SKM-1 treated with dmso at 0.1 percent for 144 hours (cell line): ENCODE measurements at regions not wholly inside any gene's neighbourhood (a gene's known extent, or its start where the extent isn't known, plus 50 kb on each side); places are given as distances from the start of the nearest gene placed in this dataset.

Experiments
- DNase-seq: peaks from one replicate; lab custom pipeline; 2025; ENCODE audit not compliant: unreplicated experiment; lab: John Stamatoyannopoulos, UW

GRCh38 chr3:43865887-43866528 lies 175.3 kb downstream of the ABHD5 start:
- DNase-seq: no peak

- DNase-seq: no peak
Measured at GRCh38 chr3:43866529-43867353, 176.0 kb downstream of the ABHD5 start.

GRCh38 chr3:43867436-43868072 lies 176.8 kb downstream of the ABHD5 start:
- DNase-seq: no peak

DNA sequence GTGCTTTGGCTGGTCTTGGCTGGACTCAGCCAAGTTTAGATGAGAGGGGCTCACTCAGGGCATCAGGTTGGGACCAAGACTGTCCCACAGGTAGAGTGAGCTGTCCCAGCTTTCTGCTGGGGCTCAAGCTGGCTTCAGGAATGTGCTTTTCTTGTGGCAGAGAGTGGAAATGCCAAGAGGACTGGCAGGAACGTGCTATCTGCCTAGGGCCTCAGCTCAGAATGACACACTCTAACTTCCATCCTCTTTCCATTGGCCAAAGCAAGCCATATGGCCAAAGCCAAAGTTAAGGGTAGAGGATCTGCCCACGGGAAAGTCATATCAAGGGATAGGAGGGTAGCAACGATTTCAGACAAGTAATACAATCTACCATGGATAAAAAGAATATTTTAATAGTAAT lies 178.8 kb downstream of the ABHD5 start:
- DNase-seq: no peak

DNA sequence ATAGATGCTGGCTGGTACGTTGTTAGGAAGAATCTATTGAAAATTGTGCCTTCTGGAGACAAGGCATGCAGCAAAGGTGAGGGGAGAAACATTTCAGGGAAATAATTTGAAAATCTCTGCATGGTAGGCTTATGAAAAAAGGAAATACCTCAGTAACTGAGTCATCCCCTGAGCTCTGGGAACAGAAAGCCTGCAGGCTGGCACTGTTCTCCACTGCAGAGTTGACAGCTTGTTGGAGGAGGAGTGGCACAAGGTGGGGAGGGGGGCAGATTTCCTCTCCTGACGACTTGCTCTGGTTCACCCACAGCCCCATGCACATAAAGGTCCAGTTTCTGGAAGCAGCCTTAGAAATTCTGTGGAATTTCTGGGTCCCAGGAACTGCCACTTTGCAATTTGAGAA lies 179.4 kb downstream of the ABHD5 start:
- no peak for DNase-seq

- no peak for DNase-seq
Measured at GRCh38 chr3:43870844-43871626, 180.3 kb downstream of the ABHD5 start.

DNA sequence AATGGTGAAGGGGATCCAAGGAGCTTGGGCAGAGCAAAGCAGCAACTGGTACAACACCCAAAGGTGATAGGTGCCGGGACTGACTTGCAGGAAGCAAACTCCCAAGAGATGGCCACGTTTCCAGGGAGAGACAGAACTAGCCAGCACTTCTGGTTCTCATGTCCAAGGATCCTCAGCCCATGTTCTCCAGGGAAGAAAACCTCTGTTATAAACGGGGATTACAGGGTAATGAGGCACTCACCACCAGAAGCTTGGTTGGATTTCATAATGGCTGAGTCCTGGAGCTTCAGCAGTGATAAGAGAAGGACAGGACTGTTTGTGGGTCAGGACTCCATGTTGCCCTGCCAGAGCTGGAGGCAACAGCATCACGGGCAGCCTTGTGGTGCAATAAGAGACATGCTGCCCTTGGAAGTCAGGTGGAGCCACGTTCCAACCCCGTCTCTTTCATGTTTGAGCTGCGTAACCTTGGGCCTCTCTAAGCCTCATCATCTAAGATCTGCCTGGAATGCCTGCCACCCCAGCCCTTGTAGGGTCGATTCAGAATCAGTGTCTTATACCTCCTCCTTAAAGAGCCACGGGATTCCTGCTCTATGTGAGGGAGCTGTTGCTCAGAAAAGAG lies 181.0 kb downstream of the ABHD5 start:
- no peak for DNase-seq

- no peak for DNase-seq
Measured at GRCh38 chr3:43872301-43872700, 181.6 kb downstream of the ABHD5 start.

DNA sequence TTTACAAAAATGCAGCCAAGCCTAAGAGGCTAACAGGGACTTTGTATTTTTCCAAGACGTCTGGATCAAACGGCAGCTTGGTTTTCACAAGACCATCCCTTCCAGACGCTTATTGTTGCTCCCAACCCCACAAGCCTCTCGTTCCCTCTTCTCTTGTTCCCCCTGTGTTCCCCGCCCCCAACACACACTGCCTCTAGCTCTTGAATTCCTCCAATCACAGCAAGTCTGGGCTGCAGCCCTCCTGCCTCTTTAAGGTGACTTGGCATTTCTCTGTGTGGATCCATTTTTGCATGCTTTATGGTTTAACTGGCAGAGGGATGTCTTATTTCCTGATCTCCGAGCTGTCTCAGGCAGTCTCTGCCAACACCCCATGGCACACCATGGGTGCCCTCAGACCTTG lies 182.2 kb downstream of the ABHD5 start:
- DNase-seq: no peak

DNA sequence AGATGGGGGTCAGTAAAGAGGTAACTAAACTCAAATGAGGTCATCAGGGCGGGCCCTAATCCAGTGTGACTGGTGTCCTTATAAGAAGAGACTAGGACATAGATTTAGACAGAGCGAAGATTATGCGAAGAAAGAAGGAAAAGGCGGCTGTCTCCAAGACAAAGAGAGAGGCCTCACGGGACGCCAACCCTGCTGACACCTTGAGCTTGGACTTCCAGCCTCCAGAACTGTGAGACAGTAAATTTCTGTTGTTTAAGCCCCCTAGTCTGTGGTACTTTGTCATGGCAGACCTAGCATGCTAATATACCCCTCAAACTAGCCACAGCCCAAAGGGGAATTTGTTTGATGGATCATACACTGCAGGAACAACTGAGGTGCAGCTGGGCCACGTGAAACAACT lies 183.0 kb downstream of the ABHD5 start:
- DNase-seq: no peak

DNA sequence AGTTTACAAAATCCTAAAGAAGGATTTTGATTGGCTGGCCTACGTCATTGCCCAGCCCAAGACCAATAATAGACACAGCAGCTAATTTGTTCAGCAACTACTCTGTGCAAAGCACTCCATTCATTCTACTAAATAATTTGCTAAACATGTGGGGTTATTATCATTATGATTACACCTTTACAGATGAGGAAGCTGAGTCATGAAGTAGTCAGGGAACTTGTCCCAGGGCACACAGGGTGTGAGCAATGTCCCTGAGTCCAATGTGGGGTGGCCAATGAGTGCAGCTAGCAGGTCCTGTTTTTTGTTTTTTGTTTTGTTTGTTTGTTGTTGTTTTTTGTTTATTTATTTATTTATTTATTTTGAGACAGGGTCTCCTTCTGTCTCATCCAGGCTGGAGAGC lies 183.6 kb downstream of the ABHD5 start:
- DNase-seq: no peak

DNA sequence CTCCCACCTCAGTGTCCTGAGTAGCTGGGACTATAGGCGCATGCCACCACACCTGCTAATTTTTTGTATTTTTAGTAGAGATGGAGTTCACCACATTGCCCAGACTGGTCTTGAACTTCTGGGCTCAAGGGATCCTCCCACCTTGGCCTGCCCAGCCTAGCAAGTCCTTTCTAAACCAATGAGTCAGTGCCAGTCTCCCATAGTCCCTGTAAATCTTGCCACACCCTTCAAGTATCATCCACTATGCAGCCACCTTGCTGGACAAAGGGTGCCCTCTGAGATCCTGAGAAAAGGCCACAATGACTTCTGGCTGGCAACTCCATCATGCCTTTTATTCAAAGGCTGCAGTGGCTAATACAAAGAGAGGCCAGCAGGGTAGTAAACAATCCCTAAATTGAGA lies 184.0 kb downstream of the ABHD5 start:
- no peak for DNase-seq

DNA sequence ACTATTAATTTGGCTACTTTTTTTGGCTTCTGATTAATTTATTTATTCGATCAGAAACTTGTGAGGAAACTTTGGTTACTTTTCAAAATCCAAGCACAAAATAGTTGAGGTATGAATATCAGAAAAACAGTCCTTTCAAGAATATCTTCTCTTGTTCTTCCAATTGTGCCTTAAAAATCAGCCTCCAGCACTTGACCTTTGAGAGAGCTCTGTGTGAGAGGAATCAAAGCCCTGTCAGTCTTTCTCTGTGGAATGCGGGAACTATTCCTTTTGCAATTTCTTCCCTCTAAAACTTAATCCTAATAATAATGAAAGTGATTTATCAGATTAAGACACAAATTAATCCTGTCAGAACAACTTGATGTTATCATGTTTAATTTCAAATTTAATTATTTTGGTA lies 185.9 kb downstream of the ABHD5 start:
- DNase-seq: no peak

- DNase-seq: no peak
Measured at GRCh38 chr3:43879166-43879565, 188.4 kb downstream of the ABHD5 start.

DNA sequence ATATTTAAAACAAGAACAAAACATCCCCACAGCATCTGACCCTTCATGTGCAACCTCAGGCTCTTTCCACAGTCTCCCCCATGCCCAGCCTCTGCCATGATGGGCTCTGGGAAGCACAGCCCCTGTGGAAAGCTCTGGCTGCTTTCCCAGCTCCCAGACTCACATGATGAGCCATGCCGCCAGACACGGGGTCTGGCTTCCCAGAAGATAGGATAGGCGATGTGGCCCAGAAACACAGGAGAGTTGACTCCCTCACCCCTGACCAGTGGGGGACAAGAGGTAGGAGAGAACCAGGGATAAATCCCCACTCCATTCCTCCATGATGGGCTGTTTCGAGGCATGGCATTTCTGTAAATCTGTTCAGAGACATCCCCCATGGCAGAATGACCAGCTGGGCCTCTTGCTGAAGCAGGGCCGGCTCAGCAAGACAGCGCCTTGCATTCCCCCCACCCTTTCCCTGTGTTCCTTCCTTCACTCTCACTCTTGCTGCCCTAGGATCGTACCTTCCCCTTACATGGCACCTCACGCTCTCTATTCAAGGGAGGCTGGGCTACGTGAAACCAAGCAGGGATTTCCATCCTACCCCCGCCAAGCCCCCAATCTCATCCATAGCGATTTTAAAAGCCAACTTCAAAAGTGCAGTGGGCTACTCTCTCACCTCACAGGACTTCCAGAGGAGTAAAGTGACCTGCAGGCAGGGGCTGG lies 192.4 kb downstream of the ABHD5 start:
- DNase-seq: no peak

DNA sequence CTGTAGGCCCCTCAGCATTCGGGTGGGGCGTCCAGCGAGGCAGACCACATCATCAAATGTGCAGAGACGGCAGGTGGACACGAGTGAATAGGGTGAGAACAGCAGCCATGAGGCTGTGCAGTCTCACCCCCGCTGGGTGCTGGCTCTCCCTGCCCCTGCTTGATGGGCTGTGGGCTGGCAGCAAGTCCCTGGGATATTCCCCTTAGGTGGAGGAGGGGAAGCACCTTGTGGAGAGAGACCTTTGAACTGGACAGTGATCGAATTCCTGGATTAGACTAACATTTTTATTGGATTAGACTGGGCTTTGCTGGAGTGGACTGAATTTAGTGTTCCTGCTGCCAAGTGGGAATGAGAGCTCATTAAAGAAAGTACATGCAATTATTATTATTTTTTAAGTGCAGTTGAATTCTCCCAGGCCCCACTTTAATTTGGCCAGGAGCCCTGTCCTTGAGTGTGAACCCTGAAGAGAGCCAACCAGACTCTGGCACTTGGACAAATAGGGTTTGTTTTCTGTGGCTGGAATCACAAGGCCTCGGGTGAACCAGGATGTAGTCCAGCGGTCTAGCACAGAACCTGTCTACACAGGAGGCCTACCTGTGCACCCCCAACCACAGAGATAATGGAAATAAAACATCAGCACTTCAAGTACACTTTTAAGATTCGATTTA lies 193.1 kb downstream of the ABHD5 start:
- no peak for DNase-seq

GRCh38 chr3:43884581-43884980 lies 193.8 kb downstream of the ABHD5 start:
- no peak for DNase-seq

DNA sequence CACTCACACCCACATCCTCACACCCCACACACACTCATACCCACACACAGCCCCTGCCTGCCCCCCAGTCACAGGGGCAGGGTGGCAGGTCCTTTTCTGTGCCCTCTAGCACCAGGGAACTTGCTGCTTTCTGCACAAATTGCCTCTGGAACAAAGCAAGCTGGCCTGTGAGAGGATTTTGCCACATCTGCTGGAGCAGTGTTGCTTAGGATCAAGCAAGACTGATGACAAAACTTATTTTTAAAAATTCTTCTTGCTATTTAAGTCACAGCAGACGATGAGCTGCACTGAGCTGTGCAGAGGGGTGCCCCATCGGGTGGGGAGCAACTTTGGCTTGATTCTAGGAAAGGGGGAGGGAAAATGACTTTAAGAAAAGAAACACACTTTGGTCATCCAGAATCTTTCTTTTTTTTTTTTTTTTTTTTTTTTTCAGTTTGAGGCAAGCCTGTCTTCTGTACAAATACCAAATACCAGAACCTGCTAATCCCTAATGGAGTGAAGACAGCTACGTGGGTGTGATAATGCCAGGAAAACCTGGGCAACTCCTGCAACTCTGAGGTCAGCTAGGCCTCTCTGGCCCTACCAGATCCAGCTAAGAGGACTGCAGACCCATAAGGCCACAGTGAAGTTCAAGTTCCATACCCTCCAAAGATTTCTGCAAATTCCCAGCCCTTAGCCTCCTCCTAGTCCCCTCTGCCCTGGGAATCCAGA lies 195.3 kb downstream of the ABHD5 start:
- no peak for DNase-seq

GRCh38 chr3:43892061-43892460 lies 201.3 kb downstream of the ABHD5 start:
- no peak for DNase-seq
